ENCODE measurements at regions not wholly inside any gene's neighbourhood (a gene's known extent, or its start where the extent isn't known, plus 50 kb on each side); places are given as distances from the start of the nearest gene placed in this dataset.

DNA sequence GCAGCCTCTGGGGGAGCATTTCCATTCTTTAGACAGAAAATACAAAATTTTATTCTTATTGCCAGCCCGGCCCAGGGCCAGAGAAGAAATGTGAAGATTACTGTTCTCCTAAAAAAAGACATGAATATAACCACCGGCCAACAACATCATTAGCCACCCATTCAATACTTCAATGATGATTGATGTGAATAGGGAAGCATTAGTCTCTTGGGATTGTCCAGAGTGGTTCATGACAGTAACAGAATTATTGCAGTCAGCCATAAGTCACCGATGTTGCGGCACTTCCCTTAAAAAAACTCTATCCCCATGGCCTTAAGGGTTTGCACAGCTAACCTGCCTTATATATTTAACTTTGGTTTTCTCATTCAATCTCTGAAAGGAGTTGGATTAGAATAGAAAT is 418.7 kb downstream of the CENPC start:
- no peaks in the 10 kb centered on the region for H3K9me3 ChIP-seq (ENCODE audit: insufficient read depth, low read depth, low read length)
- H3K27me3 ChIP-seq (ENCODE audit: insufficient read depth, low read length, poor library complexity, severe bottlenecking), result no peaks in the 10 kb centered on the region
- TF ChIP-seq CTCF (conservative IDR thresholded peaks at IDR 0.05; ENCODE audit: low read length) (no peak), EZH2phosphoT487 (IDR thresholded peaks at IDR 0.05; ENCODE audit: borderline replicate concordance) (no peak)
- H3F3A ChIP-seq (ENCODE audit: low read depth), result no peaks in the 10 kb centered on the region
- no peak overlapping the region for H3K4me3 ChIP-seq (ENCODE audit: low read length, poor library complexity, severe bottlenecking)
- H3K9me2 ChIP-seq (replicated peaks; ENCODE audit: low read depth, low read length), result no peaks in the 10 kb centered on the region
- H4K20me1 ChIP-seq (ENCODE audit: insufficient read depth, low read length, poor library complexity, severe bottlenecking), result no peaks in the 10 kb centered on the region
- H3K4me1 ChIP-seq (ENCODE audit: insufficient read depth, low read length, poor library complexity, severe bottlenecking), result no peaks in the 10 kb centered on the region
- H3K79me2 ChIP-seq (ENCODE audit: insufficient read depth, low read length), result no peaks in the 10 kb centered on the region
- no peak overlapping the region for H2AFZ ChIP-seq (ENCODE audit: low read length)
- H3K4me2 ChIP-seq (ENCODE audit: low read depth, low read length, poor library complexity, severe bottlenecking), result no peak overlapping the region
- H3K9ac ChIP-seq (ENCODE audit: low read depth, low read length, poor library complexity, severe bottlenecking), result no peak overlapping the region
- H3K36me3 ChIP-seq (ENCODE audit: insufficient read depth, low read length), result no peaks in the 10 kb centered on the region

DNA sequence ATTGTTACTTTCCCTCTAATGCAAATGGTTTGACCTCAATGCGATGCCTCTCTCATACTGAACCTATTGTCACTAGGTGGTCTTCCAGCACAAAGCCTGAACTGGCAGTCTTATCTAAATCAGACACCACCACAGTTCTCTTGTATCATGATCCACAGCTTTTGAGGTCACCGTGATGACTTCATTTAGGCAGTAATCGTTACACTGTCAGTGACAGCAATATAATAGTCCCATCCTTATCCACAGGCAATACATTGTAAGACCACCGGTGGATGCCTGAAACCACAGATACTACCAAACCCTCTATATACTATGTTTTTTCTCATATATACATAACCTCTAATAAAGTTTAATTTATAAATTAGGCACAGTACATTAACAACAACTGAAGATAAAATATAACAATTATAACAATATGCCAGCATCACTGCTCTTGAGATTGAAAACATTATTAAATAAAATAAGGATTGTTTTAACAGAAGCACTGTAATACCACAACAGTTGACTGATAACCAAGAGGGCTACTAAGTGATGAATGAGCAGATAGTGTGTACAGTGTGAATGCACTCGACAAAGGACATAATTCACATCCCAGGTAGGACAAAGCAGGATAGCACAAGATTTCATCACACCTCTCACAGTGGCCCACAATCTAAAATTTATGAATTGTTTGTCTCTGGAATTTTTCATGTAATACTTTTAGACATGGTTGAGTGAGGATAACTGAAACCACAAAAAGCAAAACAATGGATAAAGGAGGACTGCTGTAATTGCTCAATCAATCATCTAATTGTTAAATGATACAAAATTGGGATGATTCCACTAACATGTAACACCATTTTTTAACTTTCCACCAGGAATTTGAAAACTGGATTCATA is 419.4 kb downstream of the CENPC start:
- Histone ChIP-seq H2AFZ (ENCODE audit: low read length) (no peak overlapping the region), H3K9ac (ENCODE audit: low read depth, low read length, poor library complexity, severe bottlenecking) (no peak overlapping the region), H3K4me3 (ENCODE audit: low read length, poor library complexity, severe bottlenecking) (no peak overlapping the region), H3K9me3 (ENCODE audit: insufficient read depth, low read depth, low read length) (no peaks in the 10 kb centered on the region), H3K27me3 (ENCODE audit: insufficient read depth, low read length, poor library complexity, severe bottlenecking) (no peaks in the 10 kb centered on the region), H3K4me2 (ENCODE audit: low read depth, low read length, poor library complexity, severe bottlenecking) (no peak overlapping the region), H3K4me1 (ENCODE audit: insufficient read depth, low read length, poor library complexity, severe bottlenecking) (no peaks in the 10 kb centered on the region), H3K79me2 (ENCODE audit: insufficient read depth, low read length) (no peaks in the 10 kb centered on the region), H4K20me1 (ENCODE audit: insufficient read depth, low read length, poor library complexity, severe bottlenecking) (no peaks in the 10 kb centered on the region), H3K36me3 (ENCODE audit: insufficient read depth, low read length) (no peaks in the 10 kb centered on the region), H3F3A (ENCODE audit: low read depth) (no peaks in the 10 kb centered on the region), H3K9me2 (replicated peaks; ENCODE audit: low read depth, low read length) (no peaks in the 10 kb centered on the region)
- TF ChIP-seq EZH2phosphoT487 (IDR thresholded peaks at IDR 0.05; ENCODE audit: borderline replicate concordance) (no peak), CTCF (conservative IDR thresholded peaks at IDR 0.05; ENCODE audit: low read length) (no peak)

GRCh38 chr4:67124716-67125115 is 420.6 kb downstream of the CENPC start:
- H3K4me2 ChIP-seq (ENCODE audit: low read depth, low read length, poor library complexity, severe bottlenecking), result no peak overlapping the region
- TF ChIP-seq CTCF (conservative IDR thresholded peaks at IDR 0.05; ENCODE audit: low read length), result no peak
- no peak for TF ChIP-seq EZH2phosphoT487 (IDR thresholded peaks at IDR 0.05; ENCODE audit: borderline replicate concordance)
- no peaks in the 10 kb centered on the region for H3K9me3 ChIP-seq (ENCODE audit: insufficient read depth, low read depth, low read length)
- no peaks in the 10 kb centered on the region for H3K9me2 ChIP-seq (replicated peaks; ENCODE audit: low read depth, low read length)
- H3K36me3 ChIP-seq (ENCODE audit: insufficient read depth, low read length), result no peaks in the 10 kb centered on the region
- no peaks in the 10 kb centered on the region for H3F3A ChIP-seq (ENCODE audit: low read depth)
- H3K4me1 ChIP-seq (ENCODE audit: insufficient read depth, low read length, poor library complexity, severe bottlenecking), result no peaks in the 10 kb centered on the region
- no peaks in the 10 kb centered on the region for H4K20me1 ChIP-seq (ENCODE audit: insufficient read depth, low read length, poor library complexity, severe bottlenecking)
- H3K9ac ChIP-seq (ENCODE audit: low read depth, low read length, poor library complexity, severe bottlenecking), result no peak overlapping the region
- H3K4me3 ChIP-seq (ENCODE audit: low read length, poor library complexity, severe bottlenecking), result no peak overlapping the region
- no peak overlapping the region for H2AFZ ChIP-seq (ENCODE audit: low read length)
- no peaks in the 10 kb centered on the region for H3K27me3 ChIP-seq (ENCODE audit: insufficient read depth, low read length, poor library complexity, severe bottlenecking)
- H3K79me2 ChIP-seq (ENCODE audit: insufficient read depth, low read length), result no peaks in the 10 kb centered on the region
